ENCODE measurements at regions not wholly inside any gene's neighbourhood (a gene's known extent, or its start where the extent isn't known, plus 50 kb on each side); places are given as distances from the start of the nearest gene placed in this dataset.

DNA sequence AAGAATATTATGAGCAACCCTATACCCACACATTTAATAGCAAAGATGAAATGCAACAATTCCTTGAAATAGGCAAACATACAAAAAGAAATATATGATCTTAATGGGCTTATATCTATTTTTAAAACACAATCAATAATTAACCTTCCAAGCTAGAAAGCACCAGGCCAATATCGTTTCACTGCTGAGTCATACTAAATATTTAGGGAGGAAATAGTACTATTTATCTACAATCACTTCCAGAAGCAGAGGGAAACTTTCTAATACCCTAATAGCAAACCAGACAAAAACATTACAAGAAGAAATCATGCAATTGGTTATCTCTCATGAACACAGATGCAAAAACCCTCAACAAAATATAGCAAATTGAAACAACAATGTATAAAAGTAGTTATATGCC is 207.8 kb downstream of the MTHFS start:
- Histone ChIP-seq H3K9me3 (replicated peaks in 1 of 2; ENCODE audit: control insufficient read depth in 2 of 2, insufficient read depth in 1 of 2, low read depth in 1 of 2, low read length in 2 of 2) (no peaks in the 10 kb centered on the region), H3K9ac (ENCODE audit: low read depth, low read length, poor library complexity) (no peak overlapping the region), H3K4ac (ENCODE audit: low read length) (no peak overlapping the region), H3K36me3 (replicated peaks in 1 of 2; ENCODE audit: control insufficient read depth in 2 of 2, insufficient read depth in 2 of 2, low read length in 2 of 2) (no peaks in the 10 kb centered on the region), H3K4me3 (ENCODE audit: low read length in 2 of 2) (no peak overlapping the region), H3K4me1 (ENCODE audit: control insufficient read depth in 2 of 2, insufficient read depth in 1 of 2, low read depth in 1 of 2, low read length in 2 of 2) (no peaks in the 10 kb centered on the region), H2BK12ac (ENCODE audit: low read length) (no peak overlapping the region), H3K27me3 (ENCODE audit: control insufficient read depth in 3 of 3, insufficient read depth in 3 of 3, low read depth in 1 of 3, low read length in 3 of 3) (no peaks in the 10 kb centered on the region), H2AK5ac (ENCODE audit: low read depth, low read length) (no peak overlapping the region), H3K4me2 (ENCODE audit: insufficient read depth, low read length, poor library complexity, severe bottlenecking) (no peak overlapping the region), H3K18ac (ENCODE audit: low read length) (no peak overlapping the region), H4K91ac (ENCODE audit: low read depth, low read length, poor library complexity) (no peak overlapping the region), H3K27ac (replicated peaks; ENCODE audit: low read length) (no peak overlapping the region), H3K14ac (ENCODE audit: low read length) (no peak overlapping the region), H2BK15ac (ENCODE audit: low read length) (no peak overlapping the region), H2AFZ (ENCODE audit: low read length) (no peak overlapping the region), H3K23ac (ENCODE audit: low read depth, low read length, poor library complexity) (no peak overlapping the region), H2BK120ac (ENCODE audit: low read depth, low read length) (no peak overlapping the region), H4K8ac (ENCODE audit: low read depth, low read length) (no peak overlapping the region), H2BK5ac (ENCODE audit: low read length) (no peak overlapping the region), H3K79me1 (ENCODE audit: low read depth, low read length) (no peaks in the 10 kb centered on the region)
- no peak for DNase-seq (ENCODE audit: low spot score)
- WGBS, 2 donors (ENCODE audit: extremely low coverage in 2 of 2, insufficient read length in 2 of 2, insufficient replicate concordance in 1 of 2), result no CpG with 5 or more reads among the region's 1 CpG

DNA sequence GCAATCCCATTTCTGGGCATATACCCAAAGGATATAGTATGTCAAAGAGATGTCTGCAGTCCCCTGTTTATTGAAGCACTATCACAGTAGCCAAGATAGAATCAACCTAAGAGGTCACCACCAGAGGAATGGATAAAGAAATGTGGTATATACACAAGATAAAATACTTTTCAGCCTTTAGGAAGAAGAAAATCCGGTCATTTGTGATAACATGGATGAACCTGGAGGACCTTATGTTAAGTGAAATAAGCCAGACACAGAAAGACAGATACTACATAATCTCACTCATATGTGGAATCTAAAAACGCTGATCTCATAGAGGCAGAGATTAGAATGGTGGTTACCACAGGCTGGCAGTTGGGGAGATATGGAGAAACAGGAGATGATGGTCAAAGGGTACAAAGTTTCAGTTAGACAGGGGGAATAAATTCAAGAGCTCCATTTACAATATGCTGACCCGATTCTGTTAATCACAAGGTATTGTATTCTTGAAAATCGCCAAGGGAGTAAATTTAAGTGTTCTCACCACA is 195.8 kb downstream of the MTHFS start:
- no CpG with 5 or more reads among the region's 4 CpGs for WGBS, 2 donors (ENCODE audit: extremely low coverage in 2 of 2, insufficient read length in 2 of 2, insufficient replicate concordance in 1 of 2)
- H3K4me2 ChIP-seq (ENCODE audit: insufficient read depth, low read length, poor library complexity, severe bottlenecking), result no peak overlapping the region

DNA sequence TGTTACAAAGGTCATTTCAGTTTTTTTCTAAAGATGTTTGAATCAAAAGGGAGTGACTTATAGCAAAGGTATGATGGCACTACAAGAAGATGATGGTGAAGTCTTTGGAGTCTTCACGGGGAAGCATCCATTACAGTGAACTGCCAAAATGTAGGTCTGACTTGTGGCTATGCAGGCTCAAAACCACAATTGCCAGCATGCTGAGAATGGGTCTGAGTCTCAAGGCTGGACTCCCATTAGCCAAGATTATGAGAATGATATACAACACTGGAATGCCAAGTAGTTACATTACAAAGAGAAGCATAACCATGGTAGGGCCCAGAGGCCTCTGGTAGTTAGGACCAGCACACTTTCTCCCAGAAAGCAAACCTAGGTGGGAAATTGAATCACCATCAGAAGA is 194.2 kb downstream of the MTHFS start:
- Histone ChIP-seq H3K9ac (ENCODE audit: low read depth, low read length, poor library complexity) (no peak overlapping the region), H3K4me1 (ENCODE audit: control insufficient read depth in 2 of 2, insufficient read depth in 1 of 2, low read depth in 1 of 2, low read length in 2 of 2) (no peaks in the 10 kb centered on the region)

More for the DNA sequence above, 195.8 kb downstream of the MTHFS start:
- Histone ChIP-seq H3K9ac (ENCODE audit: low read depth, low read length, poor library complexity) (no peak overlapping the region), H2BK15ac (ENCODE audit: low read length) (no peak overlapping the region), H3K14ac (ENCODE audit: low read length) (no peak overlapping the region), H4K8ac (ENCODE audit: low read depth, low read length) (no peak overlapping the region), H2BK120ac (ENCODE audit: low read depth, low read length) (no peak overlapping the region), H2AK5ac (ENCODE audit: low read depth, low read length) (no peak overlapping the region), H3K18ac (ENCODE audit: low read length) (no peak overlapping the region), H3K9me3 (replicated peaks in 1 of 2; ENCODE audit: control insufficient read depth in 2 of 2, insufficient read depth in 1 of 2, low read depth in 1 of 2, low read length in 2 of 2) (no peaks in the 10 kb centered on the region), H3K4me1 (ENCODE audit: control insufficient read depth in 2 of 2, insufficient read depth in 1 of 2, low read depth in 1 of 2, low read length in 2 of 2) (no peaks in the 10 kb centered on the region), H3K23ac (ENCODE audit: low read depth, low read length, poor library complexity) (no peak overlapping the region), H2BK5ac (ENCODE audit: low read length) (no peak overlapping the region), H3K79me1 (ENCODE audit: low read depth, low read length) (no peaks in the 10 kb centered on the region), H4K91ac (ENCODE audit: low read depth, low read length, poor library complexity) (no peak overlapping the region), H2AFZ (ENCODE audit: low read length) (no peak overlapping the region), H3K4ac (ENCODE audit: low read length) (no peak overlapping the region), H3K36me3 (replicated peaks in 1 of 2; ENCODE audit: control insufficient read depth in 2 of 2, insufficient read depth in 2 of 2, low read length in 2 of 2) (no peaks in the 10 kb centered on the region), H3K27ac (replicated peaks; ENCODE audit: low read length) (no peak overlapping the region), H2BK12ac (ENCODE audit: low read length) (no peak overlapping the region), H3K4me3 (ENCODE audit: low read length in 2 of 2) (no peak overlapping the region), H3K27me3 (ENCODE audit: control insufficient read depth in 3 of 3, insufficient read depth in 3 of 3, low read depth in 1 of 3, low read length in 3 of 3) (peaks cover 0 to 3% (median 0%) of the 10 kb centered on the region in 3 experiments)
- DNase-seq (ENCODE audit: low spot score), result no peak

DNA sequence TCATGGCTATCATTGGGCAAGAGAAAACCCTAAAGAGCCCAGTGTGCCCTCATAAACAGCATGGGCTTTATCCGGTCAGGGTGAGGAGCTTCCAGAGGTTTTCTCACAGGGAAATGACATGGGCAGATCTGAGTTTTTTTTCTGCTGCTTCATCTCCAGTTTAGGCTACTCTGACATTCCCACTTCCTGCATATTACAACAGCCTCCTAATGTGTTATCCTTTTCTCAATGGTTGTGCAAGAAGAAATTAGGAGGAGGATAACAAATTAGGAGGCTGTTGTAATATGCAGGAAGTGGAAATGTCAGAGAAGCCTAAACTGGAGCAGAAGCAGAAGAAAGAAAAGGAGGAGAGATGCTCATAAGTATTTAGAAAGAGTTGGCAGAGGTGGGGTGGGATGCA is 175.6 kb downstream of the MTHFS start:
- H2BK120ac ChIP-seq (ENCODE audit: low read depth, low read length), result no peak overlapping the region
- no peak for DNase-seq (ENCODE audit: low spot score)
- H2BK15ac ChIP-seq (ENCODE audit: low read length), result no peak overlapping the region
- no peak overlapping the region for H3K14ac ChIP-seq (ENCODE audit: low read length)
- no peak overlapping the region for H2AK5ac ChIP-seq (ENCODE audit: low read depth, low read length)
- H3K9ac ChIP-seq (ENCODE audit: low read depth, low read length, poor library complexity), result no peak overlapping the region
- H3K79me1 ChIP-seq (ENCODE audit: low read depth, low read length), result no peaks in the 10 kb centered on the region
- H2BK12ac ChIP-seq (ENCODE audit: low read length), result no peak overlapping the region
- no peak overlapping the region for H2BK5ac ChIP-seq (ENCODE audit: low read length)
- no peak overlapping the region for H3K23ac ChIP-seq (ENCODE audit: low read depth, low read length, poor library complexity)
- H3K4me3 ChIP-seq (ENCODE audit: low read length in 2 of 2), result no peak overlapping the region
- no peak overlapping the region for H3K18ac ChIP-seq (ENCODE audit: low read length)
- H3K4me2 ChIP-seq (ENCODE audit: insufficient read depth, low read length, poor library complexity, severe bottlenecking), result no peak overlapping the region
- H2AFZ ChIP-seq (ENCODE audit: low read length), result no peak overlapping the region
- H3K27me3 ChIP-seq (ENCODE audit: control insufficient read depth in 3 of 3, insufficient read depth in 3 of 3, low read depth in 1 of 3, low read length in 3 of 3), result peaks cover 0 to 14% (median 0%) of the 10 kb centered on the region in 3 experiments
- H3K4ac ChIP-seq (ENCODE audit: low read length), result no peak overlapping the region
- WGBS, 2 donors (ENCODE audit: extremely low coverage in 2 of 2, insufficient read length in 2 of 2, insufficient replicate concordance in 1 of 2), result no CpG with 5 or more reads among the region's 1 CpG
- H4K91ac ChIP-seq (ENCODE audit: low read depth, low read length, poor library complexity), result no peak overlapping the region
- no peaks in the 10 kb centered on the region for H3K4me1 ChIP-seq (ENCODE audit: control insufficient read depth in 2 of 2, insufficient read depth in 1 of 2, low read depth in 1 of 2, low read length in 2 of 2)
- H3K36me3 ChIP-seq (replicated peaks in 1 of 2; ENCODE audit: control insufficient read depth in 2 of 2, insufficient read depth in 2 of 2, low read length in 2 of 2), result no peaks in the 10 kb centered on the region
- H3K9me3 ChIP-seq (replicated peaks in 1 of 2; ENCODE audit: control insufficient read depth in 2 of 2, insufficient read depth in 1 of 2, low read depth in 1 of 2, low read length in 2 of 2), result no peaks in the 10 kb centered on the region
- H4K8ac ChIP-seq (ENCODE audit: low read depth, low read length), result no peak overlapping the region
- no peak overlapping the region for H3K27ac ChIP-seq (replicated peaks; ENCODE audit: low read length)

More for the DNA sequence above, 194.2 kb downstream of the MTHFS start:
- Histone ChIP-seq H3K4me3 (ENCODE audit: low read length in 2 of 2) (no peak overlapping the region), H3K79me1 (ENCODE audit: low read depth, low read length) (no peaks in the 10 kb centered on the region), H2BK120ac (ENCODE audit: low read depth, low read length) (no peak overlapping the region), H3K18ac (ENCODE audit: low read length) (no peak overlapping the region), H2AK5ac (ENCODE audit: low read depth, low read length) (no peak overlapping the region), H2AFZ (ENCODE audit: low read length) (no peak overlapping the region), H3K9me3 (replicated peaks in 1 of 2; ENCODE audit: control insufficient read depth in 2 of 2, insufficient read depth in 1 of 2, low read depth in 1 of 2, low read length in 2 of 2) (no peaks in the 10 kb centered on the region), H3K36me3 (replicated peaks in 1 of 2; ENCODE audit: control insufficient read depth in 2 of 2, insufficient read depth in 2 of 2, low read length in 2 of 2) (no peaks in the 10 kb centered on the region), H3K23ac (ENCODE audit: low read depth, low read length, poor library complexity) (no peak overlapping the region), H2BK12ac (ENCODE audit: low read length) (no peak overlapping the region), H4K91ac (ENCODE audit: low read depth, low read length, poor library complexity) (no peak overlapping the region), H3K27me3 (ENCODE audit: control insufficient read depth in 3 of 3, insufficient read depth in 3 of 3, low read depth in 1 of 3, low read length in 3 of 3) (no peaks in the 10 kb centered on the region), H2BK15ac (ENCODE audit: low read length) (no peak overlapping the region), H2BK5ac (ENCODE audit: low read length) (no peak overlapping the region), H3K14ac (ENCODE audit: low read length) (no peak overlapping the region), H3K27ac (replicated peaks; ENCODE audit: low read length) (no peak overlapping the region), H4K8ac (ENCODE audit: low read depth, low read length) (no peak overlapping the region), H3K4me2 (ENCODE audit: insufficient read depth, low read length, poor library complexity, severe bottlenecking) (no peak overlapping the region), H3K4ac (ENCODE audit: low read length) (no peak overlapping the region)
- no peak for DNase-seq (ENCODE audit: low spot score)
- WGBS, 2 donors (ENCODE audit: extremely low coverage in 2 of 2, insufficient read length in 2 of 2, insufficient replicate concordance in 1 of 2), result no CpG with 5 or more reads among the region's 1 CpG
